Kidney (tissue), 13 donors: ENCODE measurements at regions not wholly inside any gene's neighbourhood (a gene's known extent, or its start where the extent isn't known, plus 50 kb on each side); places are given as distances from the start of the nearest gene placed in this dataset.

Experiments used
- DNase-seq, 5 donors: peaks; one replicate each; pipeline ENCODE4 v3.0.0-alpha.2; 2013 to 2020
- FAIRE-seq: peaks from 2 replicates; lab custom pipeline; 2012; peaks lifted over from hg19 to GRCh38; lab: Jason Lieb, UNC
- H3K27ac ChIP-seq, 2 donors: one replicate each; pipeline ENCODE4 v1.7.0; 2013; ENCODE audit warnings: low read depth in 2 of 2, low read length in 2 of 2, inconsistent platforms in 1 of 2
- H3K27me3 ChIP-seq: one replicate; pipeline ENCODE4 v1.7.1; 2013; ENCODE audit warnings: low read length, inconsistent platforms; ENCODE audit not compliant: control insufficient read depth, insufficient read depth
- H3K36me3 ChIP-seq, 3 donors: one replicate each; pipeline versions ENCODE4 v1.7.0 to v1.7.1; 2013; ENCODE audit warnings: low read length in 3 of 3, control low read depth in 1 of 3, inconsistent platforms in 1 of 3; ENCODE audit not compliant: insufficient read depth in 3 of 3, control insufficient read depth in 2 of 3
- H3K4me1 ChIP-seq, 3 donors: one replicate each; pipeline versions ENCODE4 v1.7.0 to v1.7.1; 2013; ENCODE audit warnings: low read length in 3 of 3, inconsistent platforms in 1 of 3, low read depth in 1 of 3; ENCODE audit not compliant: control insufficient read depth in 2 of 3, insufficient read depth in 2 of 3
- H3K4me3 ChIP-seq, 3 donors: one replicate each; pipeline versions ENCODE4 v1.7.0 to v1.8.1; 2013; ENCODE audit warnings: low read length in 3 of 3, control low read depth in 1 of 3, inconsistent platforms in 1 of 3
- H3K9ac ChIP-seq, 3 donors: one replicate each; pipeline versions ENCODE4 v1.7.0 to v1.7.1; 2013; ENCODE audit warnings: low read length in 3 of 3, control low read depth in 1 of 3, inconsistent platforms in 1 of 3
- H3K9me3 ChIP-seq, 3 donors: one replicate each; pipeline versions ENCODE4 v1.7.0 to v1.7.1; 2013; ENCODE audit warnings: low read length in 3 of 3, control low read depth in 1 of 3, inconsistent platforms in 1 of 3; ENCODE audit not compliant: control insufficient read depth in 2 of 3, insufficient read depth in 1 of 3
- CTCF ChIP-seq: IDR thresholded peaks from 3 replicates; pipeline ENCODE4 v1.5.1; 2012; ENCODE audit warnings: mild to moderate bottlenecking, moderate library complexity, borderline replicate concordance; ENCODE audit not compliant: insufficient read depth; ENCODE audit errors: extremely low read depth
- intact Hi-C: fragments of 100-400 bp; cut with DNase I; formaldehyde crosslinking; loops from one replicate; pipeline ENCODE4 v1.11.1; 2022
- donor health status: control.
- donor health status: control.
- donor health status: control.
- donor health status: control.
- donor health status: control.
- donor health status: DM: yes; HTN: yes; CAD: no.
- donor health status: Normal renal cell carcinoma (clear cell type).

GRCh38 chr5:87147441-87147840, 120.2 kb upstream of the RASA1 start:
- H3K27me3 ChIP-seq = no peaks in the 10 kb centered on the region
- intact Hi-C loops = no loop called here
- DNase-seq (no peak), FAIRE-seq (no peak)
- no peaks in the 10 kb centered on the region for H3K9me3 ChIP-seq
- no peaks in the 10 kb centered on the region for H3K4me1 ChIP-seq
- no peak overlapping the region for H3K4me3 ChIP-seq
- no peak overlapping the region for H3K27ac ChIP-seq
- H3K9ac ChIP-seq = no peak overlapping the region
- H3K36me3 ChIP-seq = no peaks in the 10 kb centered on the region
- no peak for TF ChIP-seq CTCF

- TF ChIP-seq CTCF = no peak
- Histone ChIP-seq H3K4me1 (no peaks in the 10 kb centered on the region), H3K9me3 (no peaks in the 10 kb centered on the region), H3K4me3 (no peak overlapping the region), H3K27ac (no peak overlapping the region), H3K36me3 (no peaks in the 10 kb centered on the region), H3K9ac (no peak overlapping the region), H3K27me3 (no peaks in the 10 kb centered on the region)
- DNase-seq = no peak
- intact Hi-C loops = no loop called here
- no peak for FAIRE-seq
Observed at GRCh38 chr5:87150630-87151029, 117.1 kb upstream of the RASA1 start.

- Histone ChIP-seq H3K4me1 (no peaks in the 10 kb centered on the region), H3K9ac (no peak overlapping the region), H3K36me3 (no peaks in the 10 kb centered on the region), H3K4me3 (no peak overlapping the region), H3K9me3 (no peaks in the 10 kb centered on the region), H3K27ac (no peak overlapping the region), H3K27me3 (no peaks in the 10 kb centered on the region)
- FAIRE-seq (no peak), DNase-seq (no peak)
- intact Hi-C loops = no loop called here
- no peak for TF ChIP-seq CTCF
Observed at GRCh38 chr5:87151547-87151946, 116.1 kb upstream of the RASA1 start.

GRCh38 chr5:87152886-87153285, 114.8 kb upstream of the RASA1 start:
- H3K27ac ChIP-seq = no peak overlapping the region
- no peak overlapping the region for H3K4me3 ChIP-seq
- no peak overlapping the region for H3K9ac ChIP-seq
- no peaks in the 10 kb centered on the region for H3K27me3 ChIP-seq
- TF ChIP-seq CTCF = no peak
- H3K9me3 ChIP-seq = no peaks in the 10 kb centered on the region
- no peaks in the 10 kb centered on the region for H3K4me1 ChIP-seq
- no peaks in the 10 kb centered on the region for H3K36me3 ChIP-seq
- DNase-seq = no peak
- intact Hi-C loops = no loop called here
- no peak for FAIRE-seq
